NT2/D1 (cell line): ENCODE measurements at regions not wholly inside any gene's neighbourhood (a gene's known extent, or its start where the extent isn't known, plus 50 kb on each side); places are given as distances from the start of the nearest gene placed in this dataset.

ENCODE experiments used
- DNase-seq: peaks from one replicate; pipeline ENCODE4 v3.0.0-alpha.2; 2011; ENCODE audit warnings: low read depth, low spot score
- H3K27me3 ChIP-seq: 2 replicates; pipeline ENCODE4 v1.6.0; 2011; ENCODE audit warnings: mild to moderate bottlenecking; ENCODE audit not compliant: insufficient read length, insufficient read depth
- H3K36me3 ChIP-seq: 2 replicates; pipeline ENCODE4 v1.6.1; 2011; ENCODE audit warnings: mild to moderate bottlenecking, low read length, mixed read lengths; ENCODE audit not compliant: insufficient read depth, insufficient read length
- H3K4me1 ChIP-seq: 2 replicates; pipeline ENCODE4 v1.5.1; 2011; ENCODE audit not compliant: insufficient read depth, insufficient read length
- H3K4me3 ChIP-seq: 2 replicates; pipeline ENCODE4 v1.5.1; 2011; ENCODE audit warnings: low read depth; ENCODE audit not compliant: insufficient read length
- H3K9ac ChIP-seq: 2 replicates; pipeline ENCODE4 v1.6.0; 2011; ENCODE audit warnings: low read depth; ENCODE audit not compliant: insufficient read length
- H3K9me3 ChIP-seq: 2 replicates; pipeline ENCODE4 v1.5.1; 2011; ENCODE audit warnings: mild to moderate bottlenecking, low read length; ENCODE audit not compliant: insufficient read depth
- SUZ12 ChIP-seq: IDR thresholded peaks from 2 replicates; pipeline ENCODE4 v1.6.1; 2011; ENCODE audit not compliant: insufficient read length, insufficient read depth; ENCODE audit errors: extremely low read depth
- YY1 ChIP-seq: IDR thresholded peaks from 2 replicates; pipeline ENCODE4 v1.6.1; 2011; ENCODE audit not compliant: insufficient read length, insufficient read depth
- ZNF274 ChIP-seq: IDR thresholded peaks from 2 replicates; pipeline ENCODE4 v1.6.1; 2011; ENCODE audit warnings: mild to moderate bottlenecking, low read depth, low read length

DNA sequence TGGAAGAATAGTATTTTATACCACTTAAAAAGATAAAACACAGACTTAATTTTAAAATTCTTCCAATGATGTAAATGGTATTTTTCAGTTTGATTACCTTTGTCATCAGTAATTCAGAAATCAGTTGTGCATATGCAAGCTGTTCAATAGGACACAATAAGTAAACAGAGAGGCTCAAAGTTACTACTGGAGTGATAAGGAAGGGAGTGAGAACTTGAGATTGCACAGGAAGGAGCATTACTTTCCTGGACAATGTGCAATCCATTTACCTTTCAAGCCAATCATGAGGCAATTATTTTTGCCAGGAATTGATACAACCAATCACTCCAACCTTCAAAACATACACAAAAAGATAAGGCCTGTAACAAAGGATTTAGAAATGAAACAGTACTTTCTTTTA, 1024.3 kb downstream of the RAPGEF2 start:
- DNase-seq: no peak
- Histone ChIP-seq H3K9ac (no peak overlapping the region), H3K4me1 (no peaks in the 10 kb centered on the region), H3K27me3 (no peaks in the 10 kb centered on the region), H3K36me3 (no peaks in the 10 kb centered on the region), H3K4me3 (no peak overlapping the region), H3K9me3 (0 out of 2 replicates have a peak, but pooled peaks cover 6% of the 10 kb centered on the region)
- TF ChIP-seq YY1 (no peak), ZNF274 (no peak), SUZ12 (no peak)

DNA sequence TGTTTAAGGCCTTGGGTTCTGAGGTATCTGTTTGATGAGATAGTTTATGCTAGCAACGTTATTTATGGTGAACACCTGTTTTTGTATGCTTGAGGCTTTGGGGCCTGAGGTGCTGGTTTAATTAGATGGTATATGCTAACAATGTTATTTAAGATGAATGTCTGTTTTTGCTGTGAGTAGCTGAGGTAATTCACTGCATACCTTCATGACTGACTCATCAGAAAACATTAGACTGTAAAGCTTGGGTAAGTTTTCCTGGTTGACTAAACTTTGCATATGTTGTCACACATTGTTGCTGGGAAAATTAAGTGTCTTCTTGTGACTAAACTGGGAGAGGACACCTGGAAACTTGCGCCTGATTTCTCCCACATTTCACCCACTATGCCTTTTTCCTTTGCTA, 1026.6 kb downstream of the RAPGEF2 start:
- H3K4me1 ChIP-seq: no peaks in the 10 kb centered on the region
- H3K36me3 ChIP-seq: no peaks in the 10 kb centered on the region
- no peak overlapping the region for H3K9ac ChIP-seq
- TF ChIP-seq SUZ12: no peak
- TF ChIP-seq ZNF274: no peak
- no peak for TF ChIP-seq YY1
- H3K27me3 ChIP-seq: no peaks in the 10 kb centered on the region
- H3K4me3 ChIP-seq: no peak overlapping the region
- 0 out of 2 replicates have a peak, but pooled peaks cover 13% of the 10 kb centered on the region for H3K9me3 ChIP-seq
- no peak for DNase-seq

DNA sequence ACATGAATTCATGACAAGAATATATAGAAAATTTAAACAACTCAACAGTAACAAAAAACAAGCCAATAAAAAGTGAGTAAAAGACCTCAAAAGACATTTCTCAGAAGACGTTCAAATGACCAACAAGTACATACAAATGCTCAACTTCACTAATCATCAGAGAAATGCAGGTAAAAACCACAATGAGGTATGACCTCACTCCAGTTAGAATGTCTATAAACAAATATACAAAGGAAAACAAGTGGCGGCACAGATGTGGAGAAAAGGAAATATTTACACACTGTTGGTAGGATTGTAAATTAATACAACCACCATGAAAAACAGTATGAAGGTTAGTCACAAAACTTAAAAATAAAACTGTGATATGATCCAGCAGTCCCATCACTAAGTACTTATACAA, 1033.1 kb downstream of the RAPGEF2 start:
- DNase-seq: no peak
- Histone ChIP-seq H3K4me1 (no peaks in the 10 kb centered on the region), H3K27me3 (no peaks in the 10 kb centered on the region), H3K9ac (no peak overlapping the region), H3K4me3 (no peak overlapping the region), H3K36me3 (no peaks in the 10 kb centered on the region), H3K9me3 (0 out of 2 replicates have a peak, but pooled peaks cover 12% of the 10 kb centered on the region)
- no peak for TF ChIP-seq ZNF274
- TF ChIP-seq SUZ12: no peak
- no peak for TF ChIP-seq YY1

DNA sequence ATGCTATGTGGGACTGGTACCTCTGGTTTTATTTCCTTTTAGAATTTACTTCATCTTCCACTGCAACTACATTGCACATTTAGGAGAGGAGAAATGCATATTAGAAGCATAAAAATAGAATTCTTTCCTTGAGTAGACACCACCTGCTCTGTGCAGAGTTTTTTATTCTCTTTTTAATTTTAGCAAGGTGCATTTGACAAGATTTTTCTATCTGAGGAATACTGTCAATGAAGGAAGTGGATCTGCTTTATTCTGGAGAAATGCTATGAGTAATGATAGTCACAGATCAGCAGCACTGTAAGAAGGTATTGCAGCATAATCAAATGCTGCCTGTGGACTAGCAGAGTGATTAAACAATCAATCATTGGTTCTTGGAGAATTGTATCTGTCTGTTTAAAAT, 1038.3 kb downstream of the RAPGEF2 start:
- H3K9me3 ChIP-seq: no peaks in the 10 kb centered on the region
- no peak overlapping the region for H3K9ac ChIP-seq
- no peak for TF ChIP-seq YY1
- no peak for TF ChIP-seq SUZ12
- TF ChIP-seq ZNF274: no peak
- no peaks in the 10 kb centered on the region for H3K27me3 ChIP-seq
- no peak overlapping the region for H3K4me3 ChIP-seq
- no peaks in the 10 kb centered on the region for H3K36me3 ChIP-seq
- no peak for DNase-seq
- H3K4me1 ChIP-seq: no peaks in the 10 kb centered on the region

DNA sequence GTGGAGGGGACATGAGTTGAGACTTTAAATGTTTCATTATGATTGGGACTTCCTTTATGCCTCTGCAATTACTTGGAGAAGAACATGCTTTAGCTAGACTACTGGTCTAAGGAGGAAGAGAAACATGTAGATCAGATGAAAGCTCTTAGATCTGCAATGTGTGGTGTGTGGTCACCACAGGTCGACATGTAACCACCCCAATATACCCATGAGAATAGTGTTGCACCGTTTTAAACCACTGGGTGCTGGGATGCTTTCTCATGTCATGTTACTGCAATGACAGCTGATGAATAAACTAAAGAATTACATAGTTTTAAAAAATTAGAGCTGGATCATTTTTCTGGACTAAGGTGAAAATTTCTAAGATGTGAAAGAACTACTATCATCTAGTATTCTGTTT, 1039.7 kb downstream of the RAPGEF2 start:
- Histone ChIP-seq H3K4me1 (no peaks in the 10 kb centered on the region), H3K36me3 (no peaks in the 10 kb centered on the region), H3K27me3 (no peaks in the 10 kb centered on the region), H3K4me3 (no peak overlapping the region), H3K9ac (no peak overlapping the region), H3K9me3 (no peaks in the 10 kb centered on the region)
- no peak for DNase-seq
- TF ChIP-seq ZNF274 (no peak), YY1 (no peak), SUZ12 (no peak)

DNA sequence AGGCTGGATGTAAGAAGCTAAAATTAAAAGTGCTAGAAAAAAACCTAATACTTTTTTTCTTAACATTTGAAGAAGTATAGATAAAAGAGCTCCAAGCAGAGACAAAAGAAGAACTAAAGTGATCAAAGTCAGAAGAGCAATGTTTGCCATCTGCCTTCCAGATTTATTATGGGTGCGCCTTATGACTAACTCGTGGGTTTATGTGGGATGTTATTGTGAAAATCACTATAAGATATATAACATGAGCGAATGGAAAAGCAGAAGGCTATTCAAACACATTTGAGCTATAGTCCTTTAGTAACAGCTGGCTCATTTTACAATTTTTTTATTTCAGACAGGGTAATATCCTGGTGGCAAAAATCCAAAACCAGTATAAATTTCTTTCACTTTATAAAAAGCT, 1040.7 kb downstream of the RAPGEF2 start:
- DNase-seq: no peak
- Histone ChIP-seq H3K9ac (no peak overlapping the region), H3K36me3 (no peaks in the 10 kb centered on the region), H3K4me1 (no peaks in the 10 kb centered on the region), H3K4me3 (no peak overlapping the region), H3K27me3 (no peaks in the 10 kb centered on the region), H3K9me3 (no peaks in the 10 kb centered on the region)
- TF ChIP-seq SUZ12 (no peak), YY1 (no peak)

DNA sequence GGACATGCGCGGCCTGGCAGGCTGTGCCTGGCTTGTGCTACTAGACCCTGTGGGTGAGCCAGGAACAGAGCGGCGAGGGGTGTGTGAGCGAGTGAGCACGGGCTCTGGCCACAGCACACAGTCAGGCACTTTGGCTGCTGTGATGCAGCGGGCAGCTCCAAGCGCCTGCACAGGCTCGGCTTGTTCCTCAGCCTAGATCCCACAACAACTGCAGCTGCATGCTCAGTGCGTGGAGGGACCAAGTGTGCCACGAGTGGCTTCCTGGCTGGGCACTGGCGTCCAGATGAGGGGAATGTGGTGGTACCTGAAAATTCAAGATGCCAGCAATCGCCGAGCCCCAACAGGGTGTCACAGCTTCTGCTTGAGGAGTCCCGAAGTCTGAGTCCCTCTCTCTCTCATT, 1056.6 kb downstream of the RAPGEF2 start:
- no peak for DNase-seq
- Histone ChIP-seq H3K9me3 (no peaks in the 10 kb centered on the region), H3K4me3 (no peak overlapping the region), H3K4me1 (no peaks in the 10 kb centered on the region), H3K36me3 (no peaks in the 10 kb centered on the region), H3K9ac (no peak overlapping the region), H3K27me3 (no peaks in the 10 kb centered on the region)
- TF ChIP-seq YY1: no peak
- no peak for TF ChIP-seq ZNF274
- no peak for TF ChIP-seq SUZ12

DNA sequence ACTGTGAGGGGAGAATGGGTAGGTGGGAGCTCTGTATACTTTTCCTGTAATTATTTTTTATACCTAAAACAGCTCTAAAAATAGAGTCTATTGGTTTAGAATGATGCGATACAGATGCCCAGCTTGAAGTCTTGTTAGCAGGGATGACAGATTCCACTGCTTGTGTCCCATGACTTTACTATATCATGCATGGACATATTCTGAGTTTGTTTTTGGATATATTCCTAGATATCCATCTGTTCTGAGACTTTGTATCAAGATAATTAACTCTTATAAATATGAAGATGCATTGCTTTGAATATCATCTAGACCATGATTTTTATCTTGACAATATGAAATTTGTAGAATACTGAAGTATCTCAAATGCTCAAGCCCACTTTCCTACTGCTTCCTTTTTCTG, 1058.1 kb downstream of the RAPGEF2 start:
- Histone ChIP-seq H3K4me1 (no peaks in the 10 kb centered on the region), H3K9ac (no peak overlapping the region), H3K27me3 (no peaks in the 10 kb centered on the region), H3K4me3 (no peak overlapping the region), H3K9me3 (no peaks in the 10 kb centered on the region), H3K36me3 (no peaks in the 10 kb centered on the region)
- TF ChIP-seq SUZ12 (no peak), ZNF274 (no peak), YY1 (no peak)
- DNase-seq: no peak
